Tibial artery (tissue), 4 donors: ENCODE measurements at regions not wholly inside any gene's neighbourhood (a gene's known extent, or its start where the extent isn't known, plus 50 kb on each side); places are given as distances from the start of the nearest gene placed in this dataset.
"Not testable (repeated sequence)": the region's sequence is repeated elsewhere in the genome, so short reads cannot be mapped to it uniquely, and the experiment has no call there.

ENCODE experiments used
- DNase-seq, 2 donors: peaks; one replicate each; pipeline ENCODE4 v3.0.0-alpha.2; 2019
- H3K27ac ChIP-seq, 2 donors: fragments of 200-600 bp; sonication (generic) in 1 of 2; 1 replicate in 1 of 2; 2 replicates in 1 of 2; pipeline ENCODE4 v1.5.1; 2018 to 2019; ENCODE audit warnings: mild to moderate bottlenecking in 1 of 2
- H3K27me3 ChIP-seq, 2 donors: fragments of 200-600 bp; sonication (generic) in 1 of 2; one replicate each; pipeline versions ENCODE4 v1.5.1 to v1.6.0; 2016 to 2019
- H3K36me3 ChIP-seq, 3 donors: fragments of 200-600 bp; sonication (generic) in 2 of 3; one replicate each; pipeline ENCODE4 v1.5.1; 2016 to 2019; ENCODE audit warnings: mild to moderate bottlenecking in 2 of 3
- H3K4me1 ChIP-seq, 4 donors: fragments of 200-600 bp; sonication (generic) in 2 of 4; 1 replicate in 3 of 4; 2 replicates in 1 of 4; pipeline ENCODE4 v1.5.1; 2016 to 2019
- H3K4me3 ChIP-seq, 2 donors: fragments of 200-600 bp; sonication (generic) in 1 of 2; 1 replicate in 1 of 2; 2 replicates in 1 of 2; pipeline ENCODE4 v1.5.1; 2018 to 2019; ENCODE audit warnings: mild to moderate bottlenecking in 2 of 2
- H3K9me3 ChIP-seq, 3 donors: fragments of 200-600 bp; sonication (generic) in 1 of 3; one replicate each; pipeline ENCODE4 v1.5.1; 2016 to 2019
- CTCF ChIP-seq, 2 experiments: fragments of 200-600 bp in 1 of 2; fragments of 450-650 bp in 1 of 2; IDR thresholded peaks; one replicate each; pipeline ENCODE4 v1.5.1; 2017 to 2019; ENCODE audit warnings: antibody characterized with exemption in 2 of 2, mild to moderate bottlenecking in 1 of 2, moderate library complexity in 1 of 2
- intact Hi-C: fragments of 100-400 bp; cut with DNase I; formaldehyde crosslinking; loops from one replicate; pipeline ENCODE4 v1.15.0; 2023; ENCODE audit warnings: low total_unique reads

- H3K27me3 ChIP-seq, intact Hi-C loops, H3K4me3 ChIP-seq, H3K4me1 ChIP-seq, H3K9me3 ChIP-seq, DNase-seq, H3K36me3 ChIP-seq, H3K27ac ChIP-seq: not testable (repeated sequence)
Measured at GRCh38 chrX:83749736-83750135, 111.2 kb upstream of the CYLC1 start.

GRCh38 chrX:83750451-83750850 is 110.5 kb upstream of the CYLC1 start:
- H3K4me1 ChIP-seq, H3K27me3 ChIP-seq, H3K9me3 ChIP-seq, H3K4me3 ChIP-seq, H3K36me3 ChIP-seq, intact Hi-C loops, H3K27ac ChIP-seq, DNase-seq: not testable (repeated sequence)

DNA sequence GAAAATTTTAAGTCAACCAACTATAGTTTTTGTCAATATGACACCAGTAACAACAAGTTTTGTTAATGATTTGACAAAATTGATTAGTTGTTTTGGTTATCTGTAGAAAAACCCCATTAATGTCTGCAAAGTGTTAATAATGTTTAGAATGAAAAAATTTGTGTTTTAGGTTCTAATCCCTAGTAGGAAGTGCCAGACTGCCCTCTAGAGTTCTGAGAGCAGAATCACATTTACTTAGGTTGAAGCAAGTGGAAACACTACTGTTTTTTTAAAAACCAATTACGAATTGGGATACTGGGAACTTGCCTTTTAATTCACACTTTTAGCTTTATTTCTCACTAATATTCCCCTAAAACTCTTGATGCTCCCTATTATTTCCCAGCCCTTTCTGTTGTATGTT is 101.1 kb upstream of the CYLC1 start:
- intact Hi-C loops, result no loop called here
- Histone ChIP-seq H3K27ac (no peak overlapping the region), H3K4me1 (no peaks in the 10 kb centered on the region), H3K9me3 (no peaks in the 10 kb centered on the region), H3K4me3 (no peak overlapping the region), H3K27me3 (no peaks in the 10 kb centered on the region), H3K36me3 (no peaks in the 10 kb centered on the region)
- TF ChIP-seq CTCF (IDR thresholded peaks at IDR 0.05), result peak; percentile 16 to 30
- DNase-seq, result no peak

DNA sequence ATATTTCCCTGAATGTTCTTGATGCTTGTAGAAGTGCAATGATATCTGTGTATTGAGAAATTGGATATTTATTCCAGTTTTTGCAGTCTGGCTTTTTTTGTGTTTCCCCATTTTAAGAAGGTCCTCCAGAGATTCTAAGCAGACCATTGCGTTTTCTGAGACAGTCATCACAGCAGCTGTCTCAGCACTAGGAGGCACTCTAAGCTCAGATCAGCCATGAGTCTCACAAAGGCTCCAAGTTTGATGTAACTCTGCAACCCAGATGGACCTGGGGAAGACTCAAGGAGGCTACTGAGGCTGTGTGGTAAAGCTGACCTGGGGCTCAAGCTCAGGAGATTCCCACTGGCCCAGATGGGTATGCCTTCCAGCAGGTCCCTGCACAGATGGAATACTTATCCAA is 89.3 kb upstream of the CYLC1 start:
- DNase-seq, result no peak
- no peak overlapping the region for H3K4me3 ChIP-seq
- no peaks in the 10 kb centered on the region for H3K4me1 ChIP-seq
- intact Hi-C loops, result no loop called here
- no peak for TF ChIP-seq CTCF (IDR thresholded peaks at IDR 0.05)
- H3K36me3 ChIP-seq, result no peaks in the 10 kb centered on the region
- H3K9me3 ChIP-seq, result no peaks in the 10 kb centered on the region
- H3K27me3 ChIP-seq, result no peaks in the 10 kb centered on the region
- H3K27ac ChIP-seq, result no peak overlapping the region
